ENCODE measurements at regions not wholly inside any gene's neighbourhood (a gene's known extent, or its start where the extent isn't known, plus 50 kb on each side); places are given as distances from the start of the nearest gene placed in this dataset.
"Not testable (repeated sequence)": the region's sequence is repeated elsewhere in the genome, so short reads cannot be mapped to it uniquely, and the experiment has no call there.

DNA sequence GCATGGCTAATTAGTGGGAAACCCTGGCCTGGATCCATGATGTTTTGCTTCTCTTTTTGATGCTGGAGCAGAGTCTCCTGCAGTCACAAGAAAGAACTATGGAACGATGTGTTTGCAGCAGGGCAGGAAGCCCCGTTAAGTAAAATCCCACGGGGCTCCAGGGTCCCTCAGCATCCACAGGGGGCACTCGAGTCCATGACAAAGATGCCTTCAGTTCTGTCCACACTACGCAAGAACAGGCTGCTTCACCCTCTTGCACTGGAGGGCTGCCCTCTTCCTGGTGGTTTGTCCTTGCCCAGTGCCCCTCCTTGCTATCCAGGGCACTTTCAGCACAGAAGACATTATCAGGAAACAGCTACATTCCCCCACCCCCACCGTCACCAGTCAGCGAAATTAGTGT lies 196.9 kb downstream of the POTED start:
- not testable (repeated sequence) for DNase-seq

DNA sequence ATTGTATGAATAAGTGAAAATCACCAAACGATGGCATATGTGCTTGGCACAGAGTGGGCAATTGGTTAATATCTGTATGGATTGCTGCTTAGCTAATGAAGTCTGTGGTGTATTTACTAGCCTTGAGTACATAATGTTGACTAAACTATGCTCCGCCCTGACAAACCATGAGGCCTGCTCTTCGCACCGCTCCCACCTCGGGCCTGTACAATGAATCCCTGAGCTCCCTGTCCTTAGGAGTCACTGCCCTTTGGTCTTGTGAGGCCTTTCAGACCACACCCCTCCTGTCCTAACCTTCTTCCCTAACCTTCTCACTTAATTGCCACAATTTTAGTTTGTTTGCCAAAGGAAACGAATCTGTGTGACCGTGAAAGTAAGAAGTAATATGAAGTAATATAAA lies 193.2 kb downstream of the POTED start:
- DNase-seq = not testable (repeated sequence)
